GM19240 (cell line): ENCODE measurements at regions not wholly inside any gene's neighbourhood (a gene's known extent, or its start where the extent isn't known, plus 50 kb on each side); places are given as distances from the start of the nearest gene placed in this dataset.
"Not testable (repeated sequence)": the region's sequence is repeated elsewhere in the genome, so short reads cannot be mapped to it uniquely, and the experiment has no call there.

Experiments used
- DNase-seq: peaks from one replicate; pipeline ENCODE4 v3.0.0; 2011; ENCODE audit warnings: low spot score; ENCODE audit not compliant: insufficient read length

GRCh38 chr15:69858456-69858855 is 239.3 kb downstream of the TLE3 start:
- DNase-seq: no peak

GRCh38 chr15:69859866-69860265 is 237.9 kb downstream of the TLE3 start:
- no peak for DNase-seq

- DNase-seq: no peak
Measured at GRCh38 chr15:69860321-69860720, 237.4 kb downstream of the TLE3 start.

GRCh38 chr15:69860921-69861320 is 236.8 kb downstream of the TLE3 start:
- DNase-seq: no peak

GRCh38 chr15:69861331-69862171 is 236.2 kb downstream of the TLE3 start:
- DNase-seq: no peak

GRCh38 chr15:69862540-69862939 is 235.2 kb downstream of the TLE3 start:
- DNase-seq: no peak

GRCh38 chr15:69863446-69863845 is 234.3 kb downstream of the TLE3 start:
- no peak for DNase-seq

- DNase-seq: no peak
Measured at GRCh38 chr15:69865369-69865768, 232.3 kb downstream of the TLE3 start.

- no peak for DNase-seq
Measured at GRCh38 chr15:69868756-69869155, 229.0 kb downstream of the TLE3 start.

GRCh38 chr15:69869291-69869690 is 228.4 kb downstream of the TLE3 start:
- no peak for DNase-seq

- no peak for DNase-seq
Measured at GRCh38 chr15:69869881-69870505, 227.7 kb downstream of the TLE3 start.

- no peak for DNase-seq
Measured at GRCh38 chr15:69871511-69872134, 226.1 kb downstream of the TLE3 start.

GRCh38 chr15:69873807-69874206 is 223.9 kb downstream of the TLE3 start:
- no peak for DNase-seq

GRCh38 chr15:69874321-69874720 is 223.4 kb downstream of the TLE3 start:
- no peak for DNase-seq

GRCh38 chr15:69876064-69876940 is 221.4 kb downstream of the TLE3 start:
- DNase-seq: no peak

- DNase-seq: not testable (repeated sequence)
Measured at GRCh38 chr15:69879963-69880362, 217.8 kb downstream of the TLE3 start.

- no peak for DNase-seq
Measured at GRCh38 chr15:69880571-69881301, 217.0 kb downstream of the TLE3 start.

GRCh38 chr15:69881302-69881670 is 216.4 kb downstream of the TLE3 start:
- peak; percentile 34 for DNase-seq

- DNase-seq: peak; percentile 67
Measured at GRCh38 chr15:69881766-69882165, 216.0 kb downstream of the TLE3 start.

- DNase-seq: no peak
Measured at GRCh38 chr15:69883306-69883705, 214.4 kb downstream of the TLE3 start.
